HL-60 (cell line): ENCODE measurements at regions not wholly inside any gene's neighbourhood (a gene's known extent, or its start where the extent isn't known, plus 50 kb on each side); places are given as distances from the start of the nearest gene placed in this dataset.

Experiments used
- DNase-seq, 2 experiments: peaks; one replicate each; pipeline ENCODE4 v3.0.0-alpha.2; 2010 to 2020; ENCODE audit warnings: low read depth in 1 of 2, low spot score in 1 of 2
- H3K27ac ChIP-seq: fragments of 250-450 bp; sonication (Bioruptor Pico); replicated peaks from 2 replicates; pipeline ENCODE4 v1.5.1; 2020; ENCODE audit warnings: mild to moderate bottlenecking, moderate library complexity
- H3K27me3 ChIP-seq: fragments of 250-450 bp; sonication (Bioruptor Pico); 2 replicates; pipeline ENCODE4 v1.5.1; 2021; ENCODE audit warnings: mild to moderate bottlenecking, moderate library complexity; ENCODE audit not compliant: insufficient read depth, poor library complexity, severe bottlenecking
- H3K4me3 ChIP-seq: replicated peaks from 2 replicates; pipeline ENCODE4 v1.5.1; 2011; ENCODE audit warnings: mild to moderate bottlenecking, control low read depth, low read length; ENCODE audit not compliant: insufficient read depth
- CTCF ChIP-seq: IDR thresholded peaks from one replicate; pipeline ENCODE4 v1.5.1; 2011; ENCODE audit warnings: low read length, control low read depth, inconsistent platforms; ENCODE audit not compliant: insufficient read depth
- GABPA ChIP-seq: IDR thresholded peaks from 2 replicates; pipeline ENCODE4 v1.6.1; 2012; ENCODE audit warnings: low read depth
- POLR2AphosphoS5 ChIP-seq: IDR thresholded peaks from 2 replicates; pipeline ENCODE4 v1.6.1; 2012; ENCODE audit warnings: low read depth
- REST ChIP-seq: IDR thresholded peaks from 2 replicates; pipeline ENCODE4 v1.6.1; 2012; ENCODE audit warnings: low read depth; ENCODE audit not compliant: insufficient replicate concordance
- SPI1 ChIP-seq: IDR thresholded peaks from 2 replicates; pipeline ENCODE4 v1.6.1; 2012; ENCODE audit warnings: low read depth, mild to moderate bottlenecking, borderline replicate concordance

- Histone ChIP-seq H3K27ac (no peak overlapping the region), H3K27me3 (no peaks in the 10 kb centered on the region), H3K4me3 (no peak overlapping the region)
- no peak for DNase-seq
- TF ChIP-seq CTCF (no peak), GABPA (no peak), REST (no peak), POLR2AphosphoS5 (no peak), SPI1 (no peak)
Observed at GRCh38 chr1:4144349-4144971, 244.4 kb upstream of the C1orf174 start.

- Histone ChIP-seq H3K27me3 (no peaks in the 10 kb centered on the region), H3K27ac (no peak overlapping the region), H3K4me3 (no peak overlapping the region)
- TF ChIP-seq SPI1 (no peak), POLR2AphosphoS5 (no peak), GABPA (no peak), REST (no peak), CTCF (no peak)
- no peak for DNase-seq
Observed at GRCh38 chr1:4146101-4146500, 246.0 kb upstream of the C1orf174 start.

GRCh38 chr1:4146614-4147013 is 246.5 kb upstream of the C1orf174 start:
- no peak overlapping the region for H3K4me3 ChIP-seq
- no peak overlapping the region for H3K27ac ChIP-seq
- H3K27me3 ChIP-seq, result no peaks in the 10 kb centered on the region
- DNase-seq, result no peak
- no peak for TF ChIP-seq CTCF
- TF ChIP-seq POLR2AphosphoS5, result no peak
- TF ChIP-seq SPI1, result no peak
- TF ChIP-seq GABPA, result no peak
- TF ChIP-seq REST, result no peak
